ENCODE measurements at regions not wholly inside any gene's neighbourhood (a gene's known extent, or its start where the extent isn't known, plus 50 kb on each side); places are given as distances from the start of the nearest gene placed in this dataset.
A peak's percentile ranks its signal among the peaks of the same experiment; 100 is the strongest.

DNA sequence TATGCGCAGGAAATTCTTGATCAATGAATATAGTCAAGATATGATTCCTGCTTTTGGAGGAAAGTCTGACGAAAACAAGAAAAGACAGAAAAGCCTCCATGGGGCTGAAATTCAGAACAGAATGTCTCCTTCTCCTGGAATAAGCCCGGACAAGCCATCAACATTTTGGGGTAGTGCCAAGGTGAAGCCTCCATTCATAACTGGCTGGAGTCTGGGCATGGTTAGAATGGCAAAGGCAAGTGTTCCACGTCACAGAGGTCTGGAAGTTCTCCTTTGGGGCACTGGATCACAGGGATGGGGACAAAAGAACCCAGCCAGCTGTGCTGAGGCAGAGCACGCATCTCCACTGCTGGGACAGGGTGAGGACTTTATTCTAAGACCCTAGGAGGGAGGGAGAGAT is 505.7 kb downstream of the CMPK2 start:
- no peak for DNase-seq

DNA sequence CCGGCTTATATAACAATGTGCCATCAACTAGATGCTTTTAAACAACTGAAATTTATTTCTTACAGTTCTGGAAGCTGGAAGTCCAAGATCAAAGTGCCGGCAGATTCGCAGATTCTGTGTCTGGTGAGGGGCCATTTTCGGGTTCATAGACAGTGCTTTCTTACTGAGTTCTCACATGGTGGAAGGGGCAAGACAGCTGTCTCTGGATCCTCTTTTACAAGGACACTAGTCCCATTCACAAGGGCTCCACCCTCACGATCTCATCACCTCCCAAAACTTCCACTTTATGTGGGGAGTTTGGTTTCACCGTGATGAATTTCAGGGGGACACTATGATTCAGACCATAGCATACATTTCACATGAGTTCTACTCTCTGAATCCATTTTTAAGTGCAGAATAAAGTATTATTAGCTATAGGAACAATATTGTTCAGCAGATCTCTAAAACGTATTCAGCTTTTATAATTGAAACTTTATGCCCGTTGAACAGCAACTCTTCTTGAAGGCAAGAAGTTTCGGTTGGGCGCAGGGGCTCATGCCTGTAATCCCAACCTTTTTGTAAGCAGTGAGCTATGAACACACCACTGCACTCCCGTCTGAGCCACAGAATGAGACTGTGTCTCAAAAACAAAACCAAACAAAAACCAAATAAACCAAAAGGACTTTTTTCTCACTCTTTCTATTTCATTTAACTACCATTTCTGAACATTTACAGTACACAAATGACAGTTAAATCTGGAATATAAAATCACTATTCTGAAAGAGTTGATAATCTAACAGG is 502.8 kb downstream of the CMPK2 start:
- no peak for DNase-seq

DNA sequence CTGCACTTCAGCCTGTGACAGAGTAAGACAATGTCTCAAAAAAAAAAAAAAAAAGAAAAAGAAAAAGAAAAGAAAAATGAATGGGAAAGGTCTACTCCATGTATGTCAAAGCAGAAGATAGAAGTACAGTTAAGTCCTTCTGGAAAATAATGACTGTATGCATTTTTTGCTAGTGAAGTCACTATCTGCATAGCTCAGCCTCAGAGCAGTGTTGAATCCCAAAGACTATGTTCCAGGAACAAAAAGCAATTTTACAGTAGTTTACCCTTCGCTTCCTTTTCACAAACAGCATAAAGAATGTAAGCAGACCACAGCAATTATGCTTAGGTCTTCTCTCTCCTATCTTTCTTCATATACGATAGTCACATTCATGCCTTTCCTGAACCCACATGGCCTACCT is 497.4 kb downstream of the CMPK2 start:
- no peak for DNase-seq

DNA sequence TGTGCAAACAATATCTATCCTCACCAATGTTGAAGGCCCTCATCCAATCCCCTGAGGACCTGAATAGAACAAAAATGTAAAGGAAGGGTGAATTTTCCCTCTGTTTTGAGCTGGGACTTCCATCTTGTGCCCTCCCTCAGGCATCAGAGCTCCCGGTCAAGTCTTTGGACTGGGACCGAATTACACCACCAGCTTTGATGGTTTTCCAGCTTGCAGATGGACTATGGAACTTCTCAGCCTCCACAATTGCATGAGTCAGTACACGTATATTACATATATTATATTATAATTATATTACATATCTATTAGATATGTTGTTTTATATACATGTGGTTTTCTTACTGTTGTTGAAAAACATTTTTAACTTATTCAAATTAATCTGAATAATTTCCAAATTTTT is 496.4 kb downstream of the CMPK2 start:
- DNase-seq = no peak

DNA sequence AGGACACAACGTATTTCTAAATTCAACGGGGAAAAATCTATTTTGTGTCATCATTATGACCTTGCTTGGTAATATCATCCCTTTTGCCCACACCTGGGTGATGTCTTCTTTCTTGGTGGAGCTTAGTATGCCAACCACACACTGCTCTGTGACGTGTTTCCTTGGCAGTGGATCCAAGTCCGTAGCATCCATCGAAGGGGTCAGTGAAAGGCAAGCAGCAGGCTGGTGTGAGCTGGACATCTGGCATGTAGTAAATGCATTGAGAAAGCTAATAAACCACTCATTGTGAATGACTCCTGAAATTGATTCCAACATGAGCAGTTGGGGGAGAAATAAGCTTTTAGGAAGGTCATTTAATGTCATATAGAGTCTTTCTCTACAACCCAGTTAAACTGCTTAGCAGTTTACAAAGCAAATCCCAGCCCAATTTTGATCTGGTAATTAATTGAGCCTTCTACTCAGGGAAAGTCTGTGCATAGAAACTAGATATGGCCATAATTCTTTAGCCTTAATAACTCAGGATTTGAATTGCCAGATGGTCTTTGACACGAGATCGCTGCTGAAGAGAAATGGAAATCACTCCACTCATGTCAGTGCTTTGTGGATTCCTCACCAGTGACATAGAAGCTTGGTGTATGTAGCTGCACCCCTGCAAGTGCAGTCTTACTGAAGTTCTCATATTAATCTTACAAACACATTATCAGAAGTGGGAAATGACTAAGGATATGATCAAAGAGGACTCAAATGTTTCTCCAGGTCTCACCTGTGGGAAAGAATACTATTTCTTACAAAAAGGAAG is 494.8 kb downstream of the CMPK2 start:
- no peak for DNase-seq

DNA sequence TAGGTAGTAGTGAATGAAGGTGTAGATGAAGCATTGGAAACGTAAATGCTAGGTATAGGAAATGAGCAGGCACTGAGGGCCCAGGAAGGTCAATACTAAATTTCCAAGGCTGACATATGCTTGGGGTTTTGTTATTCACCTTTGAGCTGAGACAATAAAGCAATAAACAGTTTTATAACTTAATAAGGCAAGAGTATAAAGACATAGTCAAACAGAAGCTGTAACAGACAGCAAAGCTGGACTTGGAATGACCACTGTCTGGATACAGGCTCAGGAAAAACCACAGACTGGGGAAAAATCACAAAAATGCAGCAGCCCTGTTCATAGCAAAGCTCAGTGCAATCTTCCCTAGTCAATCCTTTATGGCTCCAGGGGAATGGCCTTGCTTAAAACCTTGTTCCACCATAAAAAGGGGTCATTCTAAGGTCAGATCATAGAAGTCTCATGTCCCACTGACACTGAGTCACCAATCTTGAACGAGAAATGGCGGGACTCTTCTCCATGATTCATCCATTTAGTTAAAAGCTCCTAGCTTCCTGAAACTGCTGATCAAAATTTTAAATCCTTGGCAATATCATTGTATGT is 493.3 kb downstream of the CMPK2 start:
- no peak for DNase-seq

DNA sequence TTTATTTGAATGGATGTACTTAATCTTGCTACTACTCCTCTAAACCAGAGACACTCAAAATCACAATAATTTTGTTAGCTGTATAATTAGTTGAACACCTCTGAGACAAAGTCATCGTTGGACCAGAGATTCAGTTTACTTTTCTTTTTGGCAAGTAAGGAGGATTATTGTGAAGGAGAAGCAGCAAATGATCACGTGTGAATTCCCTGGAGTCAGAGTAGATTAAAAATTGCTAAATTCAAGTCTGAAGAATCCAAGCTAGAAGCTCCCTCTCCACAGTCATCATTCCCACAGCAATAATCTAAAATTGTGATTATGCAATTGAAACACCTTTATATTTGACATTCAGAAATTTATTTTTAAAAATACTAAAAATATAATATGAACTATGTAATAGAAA is 484.4 kb downstream of the CMPK2 start:
- DNase-seq = no peak

DNA sequence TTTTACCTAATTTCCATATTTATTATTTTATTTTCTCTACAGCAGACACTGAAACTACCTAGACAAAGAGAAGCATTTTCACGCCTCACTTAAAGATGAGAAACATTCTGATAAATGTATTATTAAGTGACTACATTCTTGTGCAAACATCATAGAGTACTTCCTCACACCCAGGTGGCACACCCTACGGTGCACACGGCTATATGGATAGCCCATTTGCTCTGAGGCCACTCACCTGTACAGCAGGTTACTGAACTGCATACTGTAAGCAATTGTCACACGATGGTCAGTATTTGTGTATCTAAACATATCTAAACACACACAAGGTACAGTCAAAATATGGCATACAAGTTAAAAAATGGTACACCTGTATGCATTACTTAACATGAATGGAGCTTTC is 481.4 kb downstream of the CMPK2 start:
- DNase-seq = no peak

DNA sequence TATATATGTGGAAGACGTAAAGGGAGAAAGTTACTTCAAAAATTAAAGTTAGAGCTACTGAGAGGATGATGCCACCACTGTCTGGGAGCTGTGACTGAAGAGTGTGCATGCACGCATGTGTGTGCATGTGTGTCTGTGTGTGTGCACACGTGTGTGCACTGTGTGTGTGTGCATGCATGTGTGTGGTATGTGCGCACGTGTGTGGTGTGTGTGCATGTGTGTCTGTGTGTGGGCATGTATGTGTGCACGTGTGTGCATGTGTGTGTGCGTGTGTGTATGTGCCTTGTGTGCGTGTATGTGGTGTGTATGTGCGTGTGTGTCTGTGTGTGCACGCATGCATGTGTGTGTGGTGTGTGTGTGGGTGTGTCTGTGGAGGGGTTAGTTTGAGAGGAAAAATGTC is 473.4 kb downstream of the CMPK2 start:
- DNase-seq = no peak

DNA sequence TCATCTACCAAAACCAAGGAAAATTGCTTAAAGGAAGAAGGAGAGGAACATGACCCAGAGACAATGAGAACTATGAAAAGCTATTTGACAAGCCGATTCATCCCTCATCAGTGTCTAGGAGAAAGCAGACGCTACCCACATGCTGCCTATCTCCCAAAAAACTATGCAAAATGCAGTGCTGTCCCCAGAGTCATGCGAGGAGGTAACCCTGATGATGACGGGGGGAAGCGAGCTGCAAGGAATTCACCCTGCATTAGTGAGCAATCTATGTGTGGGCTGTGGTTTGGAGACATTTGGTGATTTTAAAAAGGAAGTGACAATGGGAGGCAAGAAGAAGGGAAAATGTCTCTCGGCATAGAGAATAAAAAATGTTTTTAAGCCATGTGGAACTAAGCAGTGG is 472.7 kb downstream of the CMPK2 start:
- DNase-seq = no peak

DNA sequence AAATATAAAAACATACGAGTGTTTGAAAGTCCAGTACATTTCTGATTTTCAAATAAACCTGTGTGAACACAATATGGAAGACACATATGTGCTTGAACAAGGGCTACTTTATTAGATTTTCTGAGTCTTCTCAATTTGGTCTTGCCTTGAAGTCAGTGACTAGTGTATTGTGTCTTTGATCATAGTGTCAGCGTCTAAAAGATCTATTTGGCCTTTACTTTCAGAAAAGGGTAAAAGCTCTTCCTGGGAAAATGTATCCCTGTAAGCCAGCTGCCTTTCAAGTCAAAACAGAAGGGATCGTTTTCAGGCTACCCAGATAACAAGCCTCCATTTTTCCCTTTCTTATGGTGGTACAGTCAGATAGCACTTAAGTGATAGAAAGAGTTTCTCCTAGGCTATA is 471.9 kb downstream of the CMPK2 start:
- no peak for DNase-seq

DNA sequence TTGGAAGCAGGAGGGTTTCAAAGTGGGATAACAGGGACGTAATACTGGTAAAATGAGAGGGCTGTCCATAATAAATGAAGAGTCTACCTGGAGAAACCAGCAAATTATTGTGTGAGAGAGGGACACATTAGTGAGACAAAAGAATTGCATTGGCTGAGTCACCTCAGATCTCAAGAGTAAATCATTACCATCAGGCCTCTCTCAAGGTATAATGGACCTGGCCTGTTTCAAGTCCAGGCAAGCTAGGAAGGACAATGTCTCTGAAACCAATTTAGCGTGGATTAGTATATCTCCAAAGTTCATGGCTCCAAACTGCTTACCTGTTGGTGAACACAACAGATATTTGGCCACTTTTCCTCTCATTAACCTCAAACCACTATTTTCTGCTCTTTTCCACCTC is 471.4 kb downstream of the CMPK2 start:
- DNase-seq = peak; percentile 66

DNA sequence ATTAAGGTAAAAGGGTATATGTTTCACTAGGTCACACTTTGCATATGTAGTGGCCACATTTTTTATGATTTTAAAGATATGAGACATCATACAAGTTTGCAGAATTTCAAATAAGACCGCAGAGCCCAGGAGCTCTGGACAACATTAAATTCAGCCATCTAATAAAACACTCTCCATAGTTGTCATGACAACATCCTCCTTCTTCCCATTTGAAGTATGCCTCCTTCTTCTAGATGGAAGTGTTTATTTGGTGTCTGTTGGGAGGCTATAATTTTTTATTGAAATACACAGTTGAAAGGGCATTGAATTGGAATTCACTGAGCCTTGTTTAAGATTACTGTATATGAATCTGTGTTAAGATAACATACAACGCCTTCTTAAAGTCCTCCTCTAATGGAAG is 467.3 kb downstream of the CMPK2 start:
- DNase-seq = no peak

DNA sequence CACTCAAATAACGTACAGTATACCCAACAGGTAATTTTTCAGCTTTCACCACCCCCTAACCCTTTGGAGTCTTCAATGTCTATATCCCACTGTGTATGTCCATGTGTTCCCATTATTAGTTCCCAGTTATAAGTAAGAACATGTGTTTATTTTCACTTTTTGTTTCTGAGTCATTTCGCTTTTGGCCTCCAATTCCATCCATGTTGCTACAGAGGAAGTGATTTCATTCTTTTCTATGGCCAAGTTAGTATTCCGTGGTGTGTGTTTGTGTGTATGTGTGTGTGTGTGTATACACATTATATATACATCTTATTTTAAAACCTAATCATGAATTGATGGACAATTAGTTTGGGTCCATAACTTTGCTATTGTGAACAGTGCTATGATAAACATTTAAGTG is 464.4 kb downstream of the CMPK2 start:
- no peak for DNase-seq

DNA sequence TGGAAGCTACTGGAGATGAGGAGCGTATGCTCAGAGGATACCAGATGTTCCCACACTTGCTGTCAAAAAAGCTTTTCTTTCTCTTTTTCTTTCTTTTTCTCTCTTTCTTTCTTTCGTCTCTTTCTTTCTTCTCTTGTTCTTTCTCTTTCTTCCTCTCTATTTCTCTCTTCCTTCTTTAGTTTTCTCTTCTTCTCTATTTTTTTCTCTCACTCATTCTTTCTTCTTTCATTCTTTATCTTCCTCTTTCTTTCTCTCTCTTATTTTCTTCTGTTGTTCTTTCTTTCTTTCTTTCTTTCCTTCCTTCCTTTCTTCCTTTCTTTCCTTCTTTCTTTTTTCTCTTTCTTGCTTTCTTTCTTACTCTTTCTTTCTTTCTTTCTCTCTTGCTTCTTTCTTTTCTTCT is 457.6 kb downstream of the CMPK2 start:
- no peak for DNase-seq

DNA sequence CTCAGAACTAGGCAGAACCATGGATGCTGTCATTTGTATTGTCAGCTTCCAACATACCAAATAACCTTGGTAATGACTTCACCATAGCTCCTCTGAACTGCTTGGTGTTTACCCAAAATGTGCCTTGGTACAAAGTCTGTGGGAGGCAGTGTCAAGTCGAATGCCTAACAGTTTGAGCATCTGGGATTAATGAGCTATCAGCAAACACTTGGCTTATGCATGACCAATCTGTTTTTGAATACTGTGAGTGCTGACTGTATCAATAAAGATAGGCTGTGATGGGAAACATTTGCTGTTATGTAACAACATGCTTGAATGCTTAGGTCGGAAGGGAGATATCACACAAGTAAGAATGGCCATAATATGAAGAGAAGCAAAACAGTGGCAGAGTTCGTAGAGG is 455.4 kb downstream of the CMPK2 start:
- no peak for DNase-seq

DNA sequence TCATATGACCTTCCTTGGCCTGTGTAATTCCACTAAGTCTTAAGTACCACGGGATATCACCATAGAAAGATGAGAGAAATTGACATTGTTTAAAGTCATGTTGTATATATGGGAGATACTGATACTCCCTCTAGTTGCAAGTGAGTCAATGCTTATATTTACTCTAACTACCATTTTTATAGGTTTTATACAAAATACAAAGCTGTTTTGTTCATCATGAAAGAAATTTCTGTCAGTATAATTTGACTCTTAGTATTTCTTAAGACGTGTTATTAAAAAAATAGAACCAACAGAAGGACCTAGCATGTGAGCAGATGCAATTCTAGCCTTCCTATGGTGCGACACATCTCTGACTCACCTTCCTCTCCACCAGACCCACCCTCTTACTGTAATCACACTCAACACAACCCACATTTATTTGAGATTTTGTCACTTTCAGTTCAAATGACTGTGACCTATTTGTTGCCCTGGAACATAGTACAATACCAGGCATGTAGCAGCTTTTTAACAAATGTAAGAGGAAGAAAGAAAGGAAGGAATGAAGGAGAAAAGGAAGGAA is 453.1 kb downstream of the CMPK2 start:
- DNase-seq = no peak

DNA sequence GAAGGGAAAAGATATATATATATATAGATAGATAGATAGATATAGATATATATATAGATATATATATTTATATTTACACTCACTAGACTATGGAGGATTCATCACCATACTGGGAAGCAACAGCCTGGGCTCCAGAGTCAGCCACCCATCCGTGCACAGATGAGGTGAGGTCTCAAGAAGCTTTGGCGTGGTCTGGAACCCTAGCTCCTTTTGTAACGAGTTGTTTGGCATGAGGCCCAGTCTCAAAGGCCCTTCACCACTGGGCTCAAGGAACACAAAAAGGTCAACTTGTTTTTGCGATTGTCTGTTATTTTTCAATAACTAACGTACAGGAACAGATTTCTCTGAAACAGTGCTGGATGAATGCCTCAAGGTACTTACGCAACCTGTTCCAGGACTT is 448.7 kb downstream of the CMPK2 start:
- DNase-seq = no peak

DNA sequence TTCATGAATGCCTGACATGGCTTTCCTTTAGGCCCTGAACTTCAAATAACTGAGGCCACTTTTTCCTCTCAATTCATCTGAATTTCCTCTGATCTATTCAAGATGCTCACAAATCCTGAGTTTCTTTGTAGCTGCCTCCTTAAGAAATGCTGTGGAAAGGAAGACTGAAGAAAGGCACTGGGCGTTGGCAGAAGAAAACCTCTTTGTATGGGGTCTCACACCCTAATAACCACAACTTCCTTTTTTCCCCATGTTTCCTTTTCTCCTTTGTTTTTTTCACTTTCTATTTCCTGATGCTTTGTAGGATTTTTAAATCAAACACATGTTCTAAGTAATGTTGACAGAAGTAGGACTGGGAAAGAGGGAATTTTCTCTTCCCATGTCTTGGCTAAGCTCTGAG is 447.4 kb downstream of the CMPK2 start:
- DNase-seq = no peak

DNA sequence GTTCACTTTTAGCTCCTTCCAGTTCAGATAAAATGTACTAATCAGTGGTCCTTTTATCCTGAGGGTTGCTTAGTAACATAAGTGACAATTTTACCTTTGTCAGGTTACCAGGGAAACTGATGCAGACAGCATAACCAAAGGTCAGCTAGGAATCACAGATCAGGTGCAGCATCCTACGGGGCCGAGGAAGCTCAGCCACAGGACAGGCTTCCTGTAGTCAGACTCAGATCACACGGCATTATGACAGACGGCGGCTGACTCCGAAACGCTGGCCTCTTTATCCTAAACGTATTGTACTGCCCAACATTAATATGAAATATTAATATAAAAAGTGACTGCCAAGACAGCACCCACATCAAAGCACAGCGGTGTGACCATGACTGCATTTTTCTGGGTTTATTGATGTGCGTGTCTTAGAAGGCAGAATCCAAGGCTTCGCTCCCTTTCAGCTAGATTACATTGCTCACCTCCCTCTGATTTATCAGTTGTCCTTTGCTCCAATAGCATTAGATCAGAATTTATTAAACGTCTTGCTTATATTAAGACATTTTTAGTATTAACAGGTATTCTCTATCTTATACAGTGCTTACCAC is 444.5 kb downstream of the CMPK2 start:
- DNase-seq = no peak

DNA sequence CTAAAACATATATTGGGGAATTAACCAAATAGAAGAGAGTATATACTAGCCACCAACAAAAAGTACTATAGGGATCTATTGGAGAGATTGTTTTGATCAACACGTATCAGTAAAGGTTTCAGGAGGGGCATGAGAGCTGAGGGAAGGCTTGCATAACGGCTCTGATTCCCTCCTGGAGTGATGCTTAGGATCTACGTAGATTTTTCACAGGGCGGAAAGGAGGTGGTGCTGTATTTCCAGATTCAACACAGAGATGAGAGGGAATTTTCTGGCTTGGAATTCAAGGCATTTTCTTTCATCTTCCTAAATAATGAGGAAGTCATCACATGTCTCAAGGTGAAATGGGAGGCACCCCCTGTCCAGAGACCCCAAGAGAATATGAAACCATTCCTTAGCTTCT is 443.8 kb downstream of the CMPK2 start:
- no peak for DNase-seq

DNA sequence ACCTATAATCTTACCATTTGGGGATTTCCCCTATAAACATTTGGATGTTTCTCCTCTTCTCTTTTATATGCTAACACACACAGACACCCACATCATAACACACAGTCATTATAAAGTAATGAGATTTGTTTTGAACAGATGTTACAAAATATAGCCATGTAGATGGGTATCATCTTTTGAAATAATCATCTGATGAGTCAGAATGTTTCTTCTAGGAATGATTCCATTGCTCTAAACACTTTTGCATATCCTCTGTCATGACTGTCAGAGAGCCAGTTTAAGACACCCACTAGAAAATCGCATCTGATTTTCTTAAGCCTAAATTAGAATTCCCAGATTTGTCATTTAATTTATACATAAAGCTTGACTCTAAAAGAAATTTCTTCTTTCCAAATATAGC is 442.6 kb downstream of the CMPK2 start:
- DNase-seq = no peak

DNA sequence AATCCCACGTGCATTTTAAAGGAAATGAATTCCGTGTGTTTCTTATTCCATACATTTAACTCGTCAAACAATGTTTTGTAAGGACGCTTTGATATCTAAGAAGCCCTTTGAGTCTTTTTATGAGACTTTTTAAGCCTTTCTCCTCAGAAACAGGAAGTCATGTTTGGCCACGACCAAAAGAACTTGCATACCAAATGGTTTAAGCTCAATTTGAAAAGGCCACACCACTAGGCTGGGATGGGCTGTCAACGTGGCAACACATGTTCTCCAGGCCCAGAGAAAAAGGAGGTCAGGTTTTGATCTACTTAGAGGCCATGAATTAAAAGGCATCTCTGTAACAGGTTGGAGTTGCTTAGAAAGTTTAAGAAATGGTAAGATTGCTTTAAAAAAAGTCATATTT is 441.8 kb downstream of the CMPK2 start:
- DNase-seq = no peak

DNA sequence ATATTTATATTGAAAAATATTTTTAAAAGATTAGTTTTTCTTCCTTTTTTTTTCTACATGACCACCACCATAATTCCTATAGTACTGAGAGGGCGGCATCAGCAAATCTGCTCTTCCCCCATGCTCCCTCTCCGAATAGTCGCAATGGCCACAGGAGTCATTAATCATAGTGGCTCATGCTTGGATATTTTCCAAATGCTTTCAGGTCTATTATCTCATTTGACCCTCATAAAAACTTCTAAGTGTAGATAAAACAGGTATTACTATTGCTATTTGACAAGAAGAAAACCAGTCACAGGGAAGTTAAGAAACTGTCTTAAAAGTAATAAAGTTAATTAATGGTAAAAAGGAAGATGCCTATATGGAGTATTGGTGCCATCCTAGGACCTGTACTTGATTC is 440.7 kb downstream of the CMPK2 start:
- no peak for DNase-seq

All from NCI-H1436 treated with DMSO at 0.1 percent for 48 hours (cell line).